ENCODE measurements at regions not wholly inside any gene's neighbourhood (a gene's known extent, or its start where the extent isn't known, plus 50 kb on each side); places are given as distances from the start of the nearest gene placed in this dataset.
"Not testable (repeated sequence)": the region's sequence is repeated elsewhere in the genome, so short reads cannot be mapped to it uniquely, and the experiment has no call there.

DNA sequence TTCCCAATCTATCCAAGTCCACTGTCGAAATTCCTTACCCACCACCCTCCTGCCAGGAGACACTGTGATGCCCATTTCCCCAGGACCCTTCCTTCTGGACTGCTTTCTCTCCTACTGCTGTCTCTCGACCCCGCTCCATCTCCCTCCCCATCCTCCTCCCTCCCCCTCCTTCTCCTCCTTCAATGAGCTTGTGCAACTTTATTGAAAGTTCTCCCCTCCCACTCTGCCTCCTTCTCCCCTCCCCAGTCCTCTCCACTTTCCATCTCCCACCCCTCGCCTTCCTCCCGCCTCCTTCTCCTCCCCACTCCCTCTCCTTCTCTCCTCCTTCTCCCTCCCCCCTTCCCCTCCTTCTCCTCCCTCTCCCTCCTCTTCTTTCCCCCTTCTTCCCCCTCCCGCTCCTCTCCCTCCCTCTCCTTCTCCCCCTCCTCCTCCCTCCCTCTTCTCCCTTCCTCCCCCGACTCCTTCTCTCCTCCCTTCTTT, 116.6 kb upstream of the FAT1 start:
- no peaks in the 10 kb centered on the region for H3K4me1 ChIP-seq (ENCODE audit: insufficient read depth, low read length)
- Mint-ChIP-seq H3K27me3 (no peaks in the 10 kb centered on the region), H3K36me3 (no peaks in the 10 kb centered on the region), H3K9me3 (peaks cover 0 to 6% (median 3%) of the 10 kb centered on the region in 8 donors), H3K27ac (no peak overlapping the region), H3K4me1 (no peaks in the 10 kb centered on the region), H3K4me3 (no peak overlapping the region)
- no peaks in the 10 kb centered on the region for H3K27me3 ChIP-seq (ENCODE audit: insufficient read depth, low read length)
- no peak for DNase-seq
- no peaks in the 10 kb centered on the region for H3K36me3 ChIP-seq (ENCODE audit: insufficient read depth, low read length)
- H3K4me3 ChIP-seq (ENCODE audit: low read length in 2 of 2) = no peak overlapping the region
- H3K27ac ChIP-seq (ENCODE audit: low read depth, low read length) = no peak overlapping the region
- POLR2A ChIA-PET (ENCODE audit: partially characterized antibody) = no interaction called here
- H3K9me3 ChIP-seq (ENCODE audit: control insufficient read depth in 1 of 2, low read length in 2 of 2) = no peaks in the 10 kb centered on the region
- intact Hi-C loops (cut with micrococcal nuclease) = no loop called here
- CTCF ChIA-PET (ENCODE audit: partially characterized antibody) = no interaction called here

DNA sequence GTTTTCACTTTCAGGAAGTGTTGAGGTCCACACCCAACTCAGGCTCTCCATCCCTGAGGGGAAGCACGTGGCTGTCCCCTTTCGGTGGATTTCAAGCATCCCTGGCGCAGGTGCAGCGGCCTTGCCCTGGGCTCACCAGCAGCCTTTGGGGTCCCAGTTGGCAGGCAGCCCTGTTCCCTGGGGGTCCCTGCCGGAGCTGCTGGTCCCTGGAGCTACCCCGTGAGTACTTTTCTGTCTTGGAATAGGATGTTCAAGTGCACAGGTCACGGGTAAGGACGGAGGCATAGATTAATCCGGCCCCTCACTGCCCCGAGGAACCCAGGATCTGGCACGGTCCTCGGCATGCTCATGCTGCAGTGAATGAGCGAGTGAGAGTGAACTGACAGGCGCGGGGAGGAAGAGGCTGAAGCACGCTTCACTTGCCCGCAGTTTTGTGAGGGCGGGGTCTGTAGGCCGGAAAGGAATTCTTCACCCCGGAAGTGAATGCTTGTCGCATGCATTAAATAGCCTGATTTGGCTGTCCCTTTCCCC, 117.2 kb upstream of the FAT1 start:
- H3K36me3 Mint-ChIP-seq = no peaks in the 10 kb centered on the region
- Histone ChIP-seq H3K4me3 (ENCODE audit: low read length in 2 of 2) (no peak overlapping the region), H3K27me3 (ENCODE audit: insufficient read depth, low read length) (no peaks in the 10 kb centered on the region), H3K9me3 (ENCODE audit: control insufficient read depth in 1 of 2, low read length in 2 of 2) (no peaks in the 10 kb centered on the region), H3K36me3 (ENCODE audit: insufficient read depth, low read length) (no peaks in the 10 kb centered on the region), H3K4me1 (ENCODE audit: insufficient read depth, low read length) (no peaks in the 10 kb centered on the region), H3K27ac (ENCODE audit: low read depth, low read length) (no peak overlapping the region)
- H3K27me3 Mint-ChIP-seq = no peaks in the 10 kb centered on the region
- H3K9me3 Mint-ChIP-seq = peaks cover 0 to 6% (median 3%) of the 10 kb centered on the region in 8 donors
- ChIA-PET CTCF (ENCODE audit: partially characterized antibody) (no interaction called here), POLR2A (ENCODE audit: partially characterized antibody) (no interaction called here)
- intact Hi-C loops (cut with micrococcal nuclease) = no loop called here
- H3K4me3 Mint-ChIP-seq = no peak overlapping the region
- H3K27ac Mint-ChIP-seq = no peak overlapping the region
- no peak for DNase-seq
- H3K4me1 Mint-ChIP-seq = no peaks in the 10 kb centered on the region

DNA sequence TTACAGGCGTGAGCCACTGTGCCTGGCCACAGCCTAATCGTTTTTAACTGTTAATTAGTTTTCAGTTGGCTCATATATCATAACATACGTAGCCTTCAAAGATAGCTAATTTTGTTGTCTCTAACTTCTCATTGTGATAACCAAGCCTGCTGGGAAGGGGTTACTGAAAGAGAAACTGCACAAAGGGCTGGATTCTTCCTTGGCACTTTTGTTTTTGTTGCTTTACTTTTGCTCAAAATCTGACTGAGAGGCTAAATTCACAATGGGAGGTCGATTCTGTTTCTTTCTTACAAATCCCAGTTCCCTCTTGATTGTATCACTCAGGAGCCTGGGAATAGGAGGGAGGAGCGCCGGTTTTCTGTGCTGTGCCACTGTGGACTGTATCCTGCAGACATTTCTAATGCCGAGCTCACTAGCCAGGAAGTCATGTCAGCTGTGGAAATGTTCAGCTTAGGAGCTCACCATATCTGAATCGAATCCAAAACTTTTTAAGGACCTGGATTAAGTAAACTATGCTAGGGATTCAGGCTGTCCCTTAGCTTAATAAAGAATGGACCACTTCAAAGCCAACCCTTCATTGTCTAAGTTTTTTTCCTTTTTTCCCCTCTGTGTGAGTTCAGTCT, 120.5 kb upstream of the FAT1 start:
- Mint-ChIP-seq H3K4me3 (no peak overlapping the region), H3K27ac (no peak overlapping the region), H3K4me1 (no peaks in the 10 kb centered on the region), H3K9me3 (peaks cover 0 to 14% (median 2%) of the 10 kb centered on the region in 8 donors), H3K36me3 (no peaks in the 10 kb centered on the region), H3K27me3 (no peaks in the 10 kb centered on the region)
- POLR2A ChIA-PET (ENCODE audit: partially characterized antibody) = no interaction called here
- Histone ChIP-seq H3K36me3 (ENCODE audit: insufficient read depth, low read length) (no peaks in the 10 kb centered on the region), H3K4me1 (ENCODE audit: insufficient read depth, low read length) (no peaks in the 10 kb centered on the region), H3K9me3 (ENCODE audit: control insufficient read depth in 1 of 2, low read length in 2 of 2) (no peaks in the 10 kb centered on the region), H3K27me3 (ENCODE audit: insufficient read depth, low read length) (no peaks in the 10 kb centered on the region), H3K27ac (ENCODE audit: low read depth, low read length) (no peak overlapping the region), H3K4me3 (ENCODE audit: low read length in 2 of 2) (no peak overlapping the region)
- CTCF ChIA-PET (ENCODE audit: partially characterized antibody) = no interaction called here
- DNase-seq = no peak
- intact Hi-C loops (cut with micrococcal nuclease) = no loop called here

DNA sequence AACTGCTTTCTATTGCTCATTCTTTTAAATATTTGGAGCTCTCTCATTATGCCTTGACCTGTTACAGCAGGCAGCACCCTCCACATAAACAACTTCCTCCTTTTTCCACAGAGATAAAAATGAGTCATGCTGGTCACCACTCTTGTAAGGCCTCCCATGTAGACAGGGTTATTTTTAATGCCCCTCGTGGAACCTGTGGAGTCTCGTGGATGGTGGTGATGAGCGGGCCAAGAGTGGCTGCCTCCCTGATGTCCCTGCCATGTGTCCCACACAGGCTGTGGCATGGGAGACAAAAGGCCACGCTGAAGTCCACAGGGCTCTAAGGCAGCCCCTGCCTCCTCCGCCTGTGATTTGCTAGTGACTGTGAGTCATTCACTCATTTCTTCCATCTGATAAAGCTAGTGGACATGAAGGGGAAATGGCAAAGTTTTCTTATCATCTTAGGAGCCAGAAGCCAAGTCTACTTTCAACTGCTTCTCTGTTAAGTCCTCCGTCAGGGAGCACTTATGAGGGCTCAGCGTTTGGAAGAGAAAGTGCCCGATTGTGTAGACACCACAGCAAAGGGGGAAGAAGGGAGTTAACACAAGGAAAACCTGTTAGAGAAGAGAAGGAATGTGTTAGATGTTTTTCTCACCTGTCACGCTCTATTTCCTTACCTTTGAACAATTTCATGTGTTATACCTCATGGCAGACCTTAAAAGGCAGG, 121.6 kb upstream of the FAT1 start:
- Mint-ChIP-seq H3K9me3 (peaks cover 0 to 17% (median 3%) of the 10 kb centered on the region in 8 donors), H3K4me3 (no peak overlapping the region), H3K4me1 (no peaks in the 10 kb centered on the region), H3K36me3 (no peaks in the 10 kb centered on the region), H3K27ac (no peak overlapping the region), H3K27me3 (no peaks in the 10 kb centered on the region)
- Histone ChIP-seq H3K27ac (ENCODE audit: low read depth, low read length) (no peak overlapping the region), H3K27me3 (ENCODE audit: insufficient read depth, low read length) (no peaks in the 10 kb centered on the region), H3K36me3 (ENCODE audit: insufficient read depth, low read length) (no peaks in the 10 kb centered on the region), H3K4me1 (ENCODE audit: insufficient read depth, low read length) (no peaks in the 10 kb centered on the region), H3K9me3 (ENCODE audit: control insufficient read depth in 1 of 2, low read length in 2 of 2) (no peaks in the 10 kb centered on the region), H3K4me3 (ENCODE audit: low read length in 2 of 2) (no peak overlapping the region)
- intact Hi-C loops (cut with micrococcal nuclease) = no loop called here
- ChIA-PET POLR2A (ENCODE audit: partially characterized antibody) (no interaction called here), CTCF (ENCODE audit: partially characterized antibody) (no interaction called here)
- DNase-seq = no peak

DNA sequence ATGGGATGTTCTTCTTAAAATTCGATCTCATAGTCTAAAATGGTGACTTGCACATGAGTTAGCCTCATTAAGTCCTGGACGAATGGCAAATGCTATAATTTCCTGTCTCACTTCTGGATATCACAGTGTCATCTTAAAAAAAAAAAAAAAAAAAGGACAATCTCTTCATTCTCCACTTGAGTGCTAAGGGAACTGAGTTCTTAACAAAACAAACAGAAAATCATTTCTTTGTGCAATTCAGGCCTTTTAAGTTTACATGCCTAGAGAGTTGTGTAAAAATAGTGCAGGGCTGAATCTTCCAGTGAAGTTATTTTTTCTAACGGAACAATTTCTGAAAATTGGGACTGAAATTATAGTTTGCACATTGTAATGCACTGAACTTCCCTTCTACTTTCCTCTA, 122.8 kb upstream of the FAT1 start:
- CTCF ChIA-PET (ENCODE audit: partially characterized antibody) = no interaction called here
- no peaks in the 10 kb centered on the region for H3K36me3 ChIP-seq (ENCODE audit: insufficient read depth, low read length)
- DNase-seq = no peak
- Mint-ChIP-seq H3K27ac (no peak overlapping the region), H3K27me3 (no peaks in the 10 kb centered on the region), H3K4me1 (no peaks in the 10 kb centered on the region), H3K36me3 (no peaks in the 10 kb centered on the region), H3K9me3 (peaks cover 0 to 23% (median 5%) of the 10 kb centered on the region in 8 donors), H3K4me3 (no peak overlapping the region)
- no peaks in the 10 kb centered on the region for H3K9me3 ChIP-seq (ENCODE audit: control insufficient read depth in 1 of 2, low read length in 2 of 2)
- no peak overlapping the region for H3K4me3 ChIP-seq (ENCODE audit: low read length in 2 of 2)
- no peak overlapping the region for H3K27ac ChIP-seq (ENCODE audit: low read depth, low read length)
- H3K4me1 ChIP-seq (ENCODE audit: insufficient read depth, low read length) = no peaks in the 10 kb centered on the region
- POLR2A ChIA-PET (ENCODE audit: partially characterized antibody) = no interaction called here
- no peaks in the 10 kb centered on the region for H3K27me3 ChIP-seq (ENCODE audit: insufficient read depth, low read length)
- intact Hi-C loops (cut with micrococcal nuclease) = no loop called here

DNA sequence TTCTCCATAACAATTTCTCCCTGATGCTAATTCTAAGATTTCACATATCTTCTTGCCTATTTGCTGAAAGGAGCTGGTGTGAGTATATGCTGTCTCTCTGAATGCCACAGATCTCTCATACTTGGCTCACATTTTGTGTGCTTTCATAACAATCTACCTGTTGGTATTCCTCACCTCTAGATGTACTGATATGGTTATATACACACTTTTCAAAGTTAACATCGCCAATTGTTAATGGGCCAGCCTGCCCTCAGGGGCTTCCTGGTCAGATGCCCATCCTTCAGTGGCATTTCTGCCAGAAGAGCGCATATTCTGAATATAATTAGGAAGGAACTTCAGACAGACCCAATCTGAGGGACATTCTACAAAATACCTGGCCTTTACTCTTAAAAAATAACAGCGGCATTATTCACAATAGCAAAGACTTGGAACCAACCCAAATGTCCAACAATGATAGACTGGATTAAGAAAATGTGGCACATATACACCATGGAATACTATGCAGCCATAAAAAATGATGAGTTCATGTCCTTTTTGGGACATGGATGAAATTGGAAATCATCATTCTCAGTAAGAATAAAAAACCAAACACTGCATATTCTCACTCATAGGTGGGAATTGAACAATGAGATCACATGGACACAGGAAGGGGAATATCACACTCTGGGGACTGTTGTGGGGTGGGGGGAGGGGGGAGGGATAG, 123.9 kb upstream of the FAT1 start:
- DNase-seq; H3K9me3 ChIP-seq (ENCODE audit: control insufficient read depth in 1 of 2, low read length in 2 of 2); H3K4me3 ChIP-seq (ENCODE audit: low read length in 2 of 2); H3K4me1 ChIP-seq (ENCODE audit: insufficient read depth, low read length); H3K27me3 ChIP-seq (ENCODE audit: insufficient read depth, low read length); H3K27ac ChIP-seq (ENCODE audit: low read depth, low read length); H3K27me3 Mint-ChIP-seq; POLR2A ChIA-PET (ENCODE audit: partially characterized antibody); H3K27ac Mint-ChIP-seq; H3K36me3 Mint-ChIP-seq; H3K36me3 ChIP-seq (ENCODE audit: insufficient read depth, low read length); intact Hi-C loops (cut with micrococcal nuclease); H3K4me1 Mint-ChIP-seq; H3K4me3 Mint-ChIP-seq; CTCF ChIA-PET (ENCODE audit: partially characterized antibody): not testable (repeated sequence)
- peaks cover 0 to 23% (median 5%) of the 10 kb centered on the region in 8 donors for H3K9me3 Mint-ChIP-seq

DNA sequence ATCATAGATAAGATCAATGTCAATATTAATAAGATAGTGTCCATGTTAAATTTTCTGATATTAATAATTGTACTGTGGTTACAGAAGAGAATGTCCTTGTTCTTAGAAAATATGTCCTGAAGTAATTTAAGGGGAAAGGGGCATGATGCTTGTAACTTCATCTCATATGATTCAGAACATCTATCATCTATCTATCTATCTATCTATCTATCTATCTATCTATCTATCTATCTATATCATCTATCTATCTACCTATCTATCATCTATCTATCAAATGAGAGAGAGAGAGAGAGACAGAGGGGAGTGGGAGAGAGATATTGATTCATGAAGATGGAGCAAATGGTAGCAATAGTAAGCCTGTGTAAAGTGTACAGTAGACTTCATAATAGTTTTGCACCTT, 124.8 kb upstream of the FAT1 start:
- H3K4me1 Mint-ChIP-seq = no peaks in the 10 kb centered on the region
- no peaks in the 10 kb centered on the region for H3K36me3 Mint-ChIP-seq
- CTCF ChIA-PET (ENCODE audit: partially characterized antibody) = no interaction called here
- H3K4me3 ChIP-seq (ENCODE audit: low read length in 2 of 2) = no peak overlapping the region
- DNase-seq = no peak
- no peaks in the 10 kb centered on the region for H3K9me3 ChIP-seq (ENCODE audit: control insufficient read depth in 1 of 2, low read length in 2 of 2)
- no peaks in the 10 kb centered on the region for H3K27me3 ChIP-seq (ENCODE audit: insufficient read depth, low read length)
- no peaks in the 10 kb centered on the region for H3K4me1 ChIP-seq (ENCODE audit: insufficient read depth, low read length)
- no peaks in the 10 kb centered on the region for H3K36me3 ChIP-seq (ENCODE audit: insufficient read depth, low read length)
- H3K4me3 Mint-ChIP-seq = no peak overlapping the region
- POLR2A ChIA-PET (ENCODE audit: partially characterized antibody) = no interaction called here
- no peaks in the 10 kb centered on the region for H3K27me3 Mint-ChIP-seq
- no peak overlapping the region for H3K27ac Mint-ChIP-seq
- peaks cover 0 to 19% (median 5%) of the 10 kb centered on the region in 8 donors for H3K9me3 Mint-ChIP-seq
- no peak overlapping the region for H3K27ac ChIP-seq (ENCODE audit: low read depth, low read length)
- intact Hi-C loops (cut with micrococcal nuclease) = no loop called here

Data from CD4-positive, alpha-beta memory T cell (primary cell).